Right lobe of liver (tissue), 6 donors: ENCODE measurements at regions not wholly inside any gene's neighbourhood (a gene's known extent, or its start where the extent isn't known, plus 50 kb on each side); places are given as distances from the start of the nearest gene placed in this dataset.

Experiments
- ATAC-seq, 4 donors: fragments of 200-7000 bp; cut with Tn5 transposase; one replicate each; pipeline ENCODE4 v1.9.1; 2020; ENCODE audit warnings: mild to moderate bottlenecking in 4 of 4, moderate library complexity in 4 of 4
- DNase-seq, 3 donors: peaks; one replicate each; pipeline ENCODE4 v3.0.0-alpha.2; 2020
- H3K27ac ChIP-seq, 3 donors: fragments of 200-600 bp; one replicate each; pipeline ENCODE4 v1.8.0; 2022
- H3K27me3 ChIP-seq, 2 donors: fragments of 200-600 bp; one replicate each; pipeline ENCODE4 v1.8.0; 2022
- H3K36me3 ChIP-seq, 4 donors: fragments of 200-600 bp; sonication (generic) in 1 of 4; one replicate each; pipeline versions ENCODE4 v1.5.1 to v1.8.0; 2017 to 2022; ENCODE audit warnings: control low read depth in 1 of 4
- H3K4me1 ChIP-seq, 4 donors: fragments of 200-600 bp; sonication (generic) in 1 of 4; one replicate each; pipeline versions ENCODE4 v1.5.1 to v1.8.0; 2017 to 2022; ENCODE audit warnings: control low read depth in 1 of 4
- H3K4me3 ChIP-seq, 3 donors: fragments of 200-600 bp; one replicate each; pipeline ENCODE4 v1.8.0; 2022
- H3K9me3 ChIP-seq, 4 donors: fragments of 200-600 bp; sonication (generic) in 1 of 4; one replicate each; pipeline versions ENCODE4 v1.5.1 to v1.8.0; 2017 to 2022; ENCODE audit warnings: control low read depth in 1 of 4
- POLR2A ChIP-seq: fragments of 450-650 bp; IDR thresholded peaks from one replicate; pipeline ENCODE4 v1.6.1; 2017; ENCODE audit warnings: antibody characterized with exemption, mild to moderate bottlenecking
- WGBS: methylation state at CpG from one replicate; pipeline ENCODE4 v1.1.6; 2018; ENCODE audit warnings: low coverage, low lambda C conversion rate; ENCODE audit not compliant: insufficient coverage; ENCODE audit errors: missing lambda C conversion rate; 5-methylcytosine and 5-hydroxymethylcytosine counted together
- intact Hi-C, 2 donors: fragments of 100-400 bp; cut with DNase I; formaldehyde crosslinking; loops; one replicate each; pipeline versions ENCODE4 v1.11.2 to v1.14.1; 2022
- TF ChIP-seq, protein P1 (sequence below), 4 donors: fragments of 200-600 bp in 3 of 4; fragments of 450-650 bp in 1 of 4; IDR thresholded peaks; one replicate each; pipeline versions ENCODE4 v1.5.1 to v1.8.0; 2016 to 2022; ENCODE audit warnings: antibody characterized with exemption in 4 of 4, mild to moderate bottlenecking in 2 of 4
- donor health status: DM: no; HTN: yes; CAD: no.
- donor health status: DM: no; HTN: no; CAD: no.
- donor health status: DM: no; HTN: no; CAD: no.
- donor health status: DM: no; HTN: yes; CAD: no.
- donor health status: DM: no; HTN: yes; CAD: no.

DNA sequence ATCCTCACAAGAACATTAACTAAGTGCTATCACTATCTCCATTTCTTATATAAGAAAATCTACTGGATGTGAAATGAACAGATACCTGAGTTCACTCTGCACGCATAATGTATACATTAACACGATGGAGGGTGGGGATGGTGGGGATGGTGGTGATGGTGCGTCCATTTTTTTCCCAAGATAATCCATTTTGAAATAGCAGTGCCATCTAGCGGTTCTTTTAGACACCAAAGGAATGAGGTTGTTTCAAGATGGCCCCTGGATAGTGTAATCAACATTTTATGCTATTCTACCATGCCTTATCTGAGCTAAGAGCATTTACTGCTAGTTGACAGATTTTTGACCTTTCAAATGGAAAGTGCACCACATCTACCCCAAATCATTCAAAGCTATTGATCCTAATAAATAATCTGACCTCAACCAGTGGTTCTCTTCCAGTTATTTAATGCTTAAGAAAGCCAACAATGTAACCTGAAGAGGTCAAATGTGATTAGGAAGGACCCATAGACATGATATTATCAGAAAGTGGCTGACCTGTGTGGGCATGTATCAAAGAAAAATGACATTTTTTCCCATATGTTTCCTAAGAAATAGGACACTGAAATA lies 714.7 kb upstream of the TENM4 start:
- Histone ChIP-seq H3K27ac (no peak overlapping the region), H3K4me3 (no peak overlapping the region), H3K36me3 (no peaks in the 10 kb centered on the region), H3K9me3 (no peaks in the 10 kb centered on the region), H3K4me1 (no peaks in the 10 kb centered on the region), H3K27me3 (no peaks in the 10 kb centered on the region)
- DNase-seq = no peak
- no peak for TF ChIP-seq POLR2A
- TF ChIP-seq, protein P1, sequence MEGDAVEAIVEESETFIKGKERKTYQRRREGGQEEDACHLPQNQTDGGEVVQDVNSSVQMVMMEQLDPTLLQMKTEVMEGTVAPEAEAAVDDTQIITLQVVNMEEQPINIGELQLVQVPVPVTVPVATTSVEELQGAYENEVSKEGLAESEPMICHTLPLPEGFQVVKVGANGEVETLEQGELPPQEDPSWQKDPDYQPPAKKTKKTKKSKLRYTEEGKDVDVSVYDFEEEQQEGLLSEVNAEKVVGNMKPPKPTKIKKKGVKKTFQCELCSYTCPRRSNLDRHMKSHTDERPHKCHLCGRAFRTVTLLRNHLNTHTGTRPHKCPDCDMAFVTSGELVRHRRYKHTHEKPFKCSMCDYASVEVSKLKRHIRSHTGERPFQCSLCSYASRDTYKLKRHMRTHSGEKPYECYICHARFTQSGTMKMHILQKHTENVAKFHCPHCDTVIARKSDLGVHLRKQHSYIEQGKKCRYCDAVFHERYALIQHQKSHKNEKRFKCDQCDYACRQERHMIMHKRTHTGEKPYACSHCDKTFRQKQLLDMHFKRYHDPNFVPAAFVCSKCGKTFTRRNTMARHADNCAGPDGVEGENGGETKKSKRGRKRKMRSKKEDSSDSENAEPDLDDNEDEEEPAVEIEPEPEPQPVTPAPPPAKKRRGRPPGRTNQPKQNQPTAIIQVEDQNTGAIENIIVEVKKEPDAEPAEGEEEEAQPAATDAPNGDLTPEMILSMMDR (IDR thresholded peaks at IDR 0.05) = peak; percentile 13 to 56 (median 42)
- whole genome bisulfite sequencing = 10% methylated on average over 4 of the region's 4 CpGs
- ATAC-seq = peak in 2 of 4 donors; percentile 39 to 50
- intact Hi-C loops = no loop called here

DNA sequence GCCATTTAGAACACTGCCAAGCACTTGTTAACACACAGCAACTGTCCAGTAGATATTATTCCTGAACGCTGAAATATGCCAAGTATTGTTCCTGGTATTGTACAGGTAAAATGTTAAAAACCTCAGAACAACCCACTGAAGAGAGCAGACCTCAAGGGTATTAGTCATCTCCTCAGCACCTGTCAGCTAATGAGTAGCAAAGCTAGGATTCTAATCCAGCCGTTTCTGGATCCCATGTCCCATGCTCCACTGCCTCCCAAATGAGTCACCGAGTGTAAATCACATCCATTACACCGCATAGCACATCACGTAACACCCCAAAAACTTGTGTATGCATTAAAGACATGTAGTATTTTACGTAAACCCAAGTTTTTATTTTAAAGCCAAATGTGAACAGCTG lies 705.4 kb upstream of the TENM4 start:
- H3K36me3 ChIP-seq = no peaks in the 10 kb centered on the region
- no peak overlapping the region for H3K27ac ChIP-seq
- no peak for ATAC-seq
- no peak overlapping the region for H3K4me3 ChIP-seq
- DNase-seq = no peak
- H3K9me3 ChIP-seq = no peaks in the 10 kb centered on the region
- H3K27me3 ChIP-seq = no peaks in the 10 kb centered on the region
- WGBS = 72% methylated on average over 6 of the region's 6 CpGs
- no peak for TF ChIP-seq POLR2A
- TF ChIP-seq, protein P1 (IDR thresholded peaks at IDR 0.05) = no peak
- H3K4me1 ChIP-seq = no peaks in the 10 kb centered on the region
- intact Hi-C loops = no loop called here

DNA sequence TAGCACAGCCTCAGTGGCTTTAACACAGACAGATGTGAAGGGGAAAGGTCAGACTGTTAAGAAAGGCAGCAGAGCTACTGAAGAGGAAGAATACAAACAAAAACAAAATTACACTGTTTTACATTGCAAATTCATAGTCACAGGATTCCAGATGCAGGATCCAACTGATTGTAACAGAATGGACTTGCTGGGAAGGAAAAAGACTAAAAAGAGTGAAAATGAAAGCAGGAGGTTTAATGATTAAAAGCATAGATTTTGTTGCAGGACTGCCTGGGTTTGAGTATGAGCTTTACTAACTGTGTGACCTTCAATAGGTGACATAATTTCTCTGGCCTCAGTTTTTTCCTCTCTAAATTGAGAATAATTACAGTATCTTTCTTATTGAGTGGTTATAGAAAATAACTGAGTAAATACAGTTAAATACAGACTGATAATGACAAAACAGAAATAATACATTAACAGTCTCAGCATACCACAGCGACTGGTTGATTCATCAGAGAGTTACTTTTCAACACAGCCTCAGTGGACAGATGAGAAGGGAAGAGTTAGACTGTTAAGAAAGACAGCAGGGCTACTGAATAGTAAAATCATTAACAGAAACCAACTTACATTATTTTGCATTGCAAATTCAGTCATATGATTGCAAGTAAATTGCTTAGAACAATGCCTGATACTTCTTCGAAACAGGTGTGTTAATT lies 704.2 kb upstream of the TENM4 start:
- intact Hi-C loops = no loop called here
- Histone ChIP-seq H3K27me3 (no peaks in the 10 kb centered on the region), H3K36me3 (no peaks in the 10 kb centered on the region), H3K4me3 (no peak overlapping the region), H3K4me1 (no peaks in the 10 kb centered on the region), H3K9me3 (no peaks in the 10 kb centered on the region), H3K27ac (no peak overlapping the region)
- 52% methylated on average over 2 of the region's 2 CpGs for WGBS
- ATAC-seq = peak in 1 of 4 donors; percentile 33
- TF ChIP-seq, protein P1 (IDR thresholded peaks at IDR 0.05) = no peak
- no peak for TF ChIP-seq POLR2A
- no peak for DNase-seq

DNA sequence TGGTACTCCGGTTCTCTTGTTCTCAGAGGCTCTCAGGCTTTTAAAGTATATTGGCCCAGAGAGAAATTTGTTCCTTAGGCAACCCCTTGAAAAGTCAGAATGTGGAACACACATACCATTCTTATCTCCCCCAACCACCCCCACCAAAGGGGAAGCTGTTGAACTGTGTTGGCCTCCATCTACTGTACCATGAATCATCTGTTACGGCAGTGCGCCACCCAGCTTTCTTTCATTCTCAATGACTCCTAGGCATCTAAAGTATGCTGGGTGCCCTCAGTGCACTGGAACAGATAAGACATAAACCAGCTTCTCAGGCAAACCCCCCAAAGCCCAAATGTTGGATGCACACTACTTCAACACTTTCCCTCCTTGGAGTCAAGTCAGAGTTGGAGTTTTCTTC lies 696.2 kb upstream of the TENM4 start:
- Histone ChIP-seq H3K27me3 (no peaks in the 10 kb centered on the region), H3K9me3 (no peaks in the 10 kb centered on the region), H3K27ac (no peak overlapping the region), H3K36me3 (no peaks in the 10 kb centered on the region), H3K4me3 (no peak overlapping the region), H3K4me1 (no peaks in the 10 kb centered on the region)
- TF ChIP-seq POLR2A = no peak
- TF ChIP-seq, protein P1 (IDR thresholded peaks at IDR 0.05) = no peak
- 47% methylated on average over 3 of the region's 3 CpGs for WGBS
- intact Hi-C loops = no loop called here
- no peak for DNase-seq
- ATAC-seq = no peak
